ENCODE measurements at regions not wholly inside any gene's neighbourhood (a gene's known extent, or its start where the extent isn't known, plus 50 kb on each side); places are given as distances from the start of the nearest gene placed in this dataset.

DNA sequence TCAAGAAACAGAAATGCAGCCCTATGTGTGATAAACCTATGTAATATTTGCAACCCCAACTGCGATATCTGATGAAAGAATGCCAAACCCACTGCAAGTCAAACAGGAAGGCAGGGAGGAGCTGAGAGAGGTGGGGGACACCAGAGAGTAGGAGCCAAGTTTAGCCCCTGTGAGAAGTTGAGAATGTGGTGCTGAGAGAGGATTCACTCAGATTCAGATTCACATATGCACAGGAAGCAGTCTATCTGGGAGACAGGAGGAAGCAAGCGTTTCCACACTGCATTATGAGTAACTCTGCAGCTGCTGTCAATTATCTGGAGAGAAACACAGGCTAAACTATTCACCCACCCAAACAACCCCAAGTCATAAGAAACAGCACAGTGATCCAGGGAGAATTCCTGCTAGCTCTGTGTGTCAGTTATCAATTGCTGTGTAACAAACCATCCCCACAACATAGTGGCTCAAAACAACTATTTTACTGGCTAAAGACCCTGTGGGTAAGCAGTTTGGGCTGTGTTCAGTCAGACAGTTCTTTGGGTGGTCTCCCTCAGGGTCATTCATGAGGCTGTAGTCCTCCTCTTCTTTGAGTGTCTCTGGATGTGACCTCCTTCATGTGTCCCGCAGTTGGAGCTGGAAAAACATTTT, 161.9 kb upstream of the RAI14 start:
- H3K4me1 Mint-ChIP-seq: peaks cover 11% of the 10 kb centered on the region
- H3K4me3 Mint-ChIP-seq: no peak overlapping the region
- no peaks in the 10 kb centered on the region for H3K9me3 Mint-ChIP-seq
- DNase-seq (no peak), ATAC-seq (peak; percentile 24)
- peak overlapping the region in 1 of 2 donors; percentile 50 for H3K27ac Mint-ChIP-seq
- peaks cover 30% of the 10 kb centered on the region for H3K27me3 Mint-ChIP-seq

GRCh38 chr5:34495178-34495577, 160.9 kb upstream of the RAI14 start:
- Mint-ChIP-seq H3K4me1 (peaks cover 15% of the 10 kb centered on the region), H3K27me3 (peaks cover 23% of the 10 kb centered on the region), H3K4me3 (no peak overlapping the region), H3K27ac (peak overlapping the region in 1 of 2 donors; percentile 43), H3K9me3 (no peaks in the 10 kb centered on the region)
- no peak for ATAC-seq
- DNase-seq: no peak

GRCh38 chr5:34496260-34496691, 159.9 kb upstream of the RAI14 start:
- H3K4me1 Mint-ChIP-seq: peaks cover 15% of the 10 kb centered on the region
- ATAC-seq (no peak), DNase-seq (no peak)
- no peak overlapping the region for H3K27ac Mint-ChIP-seq
- no peak overlapping the region for H3K4me3 Mint-ChIP-seq
- peaks cover 12% of the 10 kb centered on the region for H3K27me3 Mint-ChIP-seq
- H3K9me3 Mint-ChIP-seq: no peaks in the 10 kb centered on the region

DNA sequence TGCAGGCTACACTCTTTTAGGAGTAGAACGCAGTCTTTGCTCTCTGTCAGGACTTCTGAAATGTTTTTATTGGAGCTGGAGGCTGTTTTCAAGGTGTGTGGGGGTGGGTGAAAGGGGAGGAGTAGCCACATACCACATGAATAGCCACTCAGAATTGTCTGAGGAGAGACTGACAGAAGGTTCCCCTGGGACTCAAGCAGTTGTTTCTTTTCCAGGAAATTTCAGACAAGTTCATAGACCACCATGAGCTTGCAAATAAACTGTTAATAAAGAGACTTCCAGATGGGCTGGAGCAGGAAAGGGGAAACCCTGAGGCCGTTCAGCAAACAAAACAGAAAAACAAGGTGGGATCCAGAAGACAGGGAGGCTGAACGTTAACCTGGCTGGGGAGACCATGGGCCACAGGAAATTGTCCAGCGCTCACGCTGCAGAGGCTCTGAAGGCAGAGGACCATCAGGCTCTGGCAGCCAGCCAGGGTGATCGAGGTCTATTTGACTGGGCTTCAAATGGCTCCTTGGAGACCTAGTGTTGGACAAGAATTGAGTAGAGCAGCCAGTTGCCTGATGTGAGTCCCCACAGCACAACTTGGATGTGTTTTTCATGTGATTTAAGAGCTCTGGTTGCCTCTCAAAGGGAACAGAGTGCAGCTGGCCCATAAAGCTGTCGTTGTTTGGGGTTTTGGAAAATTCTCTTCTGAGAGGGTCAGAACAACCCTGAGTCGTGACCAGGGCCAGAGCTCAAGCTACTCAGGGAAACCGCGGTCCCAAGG, 159.2 kb upstream of the RAI14 start:
- DNase-seq: no peak
- H3K4me1 Mint-ChIP-seq: peaks cover 15% of the 10 kb centered on the region
- no peaks in the 10 kb centered on the region for H3K9me3 Mint-ChIP-seq
- ATAC-seq: no peak
- no peak overlapping the region for H3K4me3 Mint-ChIP-seq
- H3K27ac Mint-ChIP-seq: no peak overlapping the region
- peaks cover 14% of the 10 kb centered on the region for H3K27me3 Mint-ChIP-seq

- no peak overlapping the region for H3K4me3 Mint-ChIP-seq
- H3K9me3 Mint-ChIP-seq: no peaks in the 10 kb centered on the region
- ATAC-seq (no peak), DNase-seq (no peak)
- no peak overlapping the region for H3K27ac Mint-ChIP-seq
- peaks cover 15% of the 10 kb centered on the region for H3K4me1 Mint-ChIP-seq
- peaks cover 20% of the 10 kb centered on the region for H3K27me3 Mint-ChIP-seq
These were observed 158.7 kb upstream of the RAI14 start for GRCh38 chr5:34497470-34497808.

DNA sequence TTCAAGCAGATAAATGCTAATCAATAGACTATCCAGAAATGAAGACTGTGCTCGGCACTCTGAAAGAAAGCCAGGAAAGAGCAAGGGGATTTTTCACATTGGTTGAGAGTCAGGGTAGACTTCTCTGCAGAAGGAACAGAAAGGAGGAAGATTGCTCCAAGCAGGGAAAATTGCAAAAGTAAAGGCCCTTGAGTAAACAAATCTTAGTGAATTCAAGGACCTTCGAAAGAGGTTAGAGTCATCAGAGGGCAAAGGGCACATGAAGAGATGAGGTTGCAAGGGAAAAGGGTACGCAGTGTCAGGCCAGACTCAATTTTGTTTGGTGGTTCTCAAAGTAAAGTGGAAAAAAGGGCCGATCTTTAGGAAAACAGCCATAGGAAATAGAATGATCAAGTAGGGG, 157.6 kb upstream of the RAI14 start:
- Mint-ChIP-seq H3K27me3 (peaks cover 31% of the 10 kb centered on the region), H3K27ac (peak overlapping the region; percentile 19 to 64), H3K4me1 (peaks cover 15% of the 10 kb centered on the region), H3K9me3 (no peaks in the 10 kb centered on the region), H3K4me3 (no peak overlapping the region)
- DNase-seq (no peak), ATAC-seq (peak; percentile 1)

- DNase-seq (peak; percentile 23 to 51), ATAC-seq (peak; percentile 96)
- Mint-ChIP-seq H3K27me3 (peaks cover 36% of the 10 kb centered on the region), H3K9me3 (no peaks in the 10 kb centered on the region), H3K4me1 (peaks cover 15% of the 10 kb centered on the region), H3K4me3 (peak overlapping the region in 1 of 2 donors; percentile 2), H3K27ac (peak overlapping the region; percentile 7 to 8)
These were observed 157.0 kb upstream of the RAI14 start for GRCh38 chr5:34499001-34499734.

DNA sequence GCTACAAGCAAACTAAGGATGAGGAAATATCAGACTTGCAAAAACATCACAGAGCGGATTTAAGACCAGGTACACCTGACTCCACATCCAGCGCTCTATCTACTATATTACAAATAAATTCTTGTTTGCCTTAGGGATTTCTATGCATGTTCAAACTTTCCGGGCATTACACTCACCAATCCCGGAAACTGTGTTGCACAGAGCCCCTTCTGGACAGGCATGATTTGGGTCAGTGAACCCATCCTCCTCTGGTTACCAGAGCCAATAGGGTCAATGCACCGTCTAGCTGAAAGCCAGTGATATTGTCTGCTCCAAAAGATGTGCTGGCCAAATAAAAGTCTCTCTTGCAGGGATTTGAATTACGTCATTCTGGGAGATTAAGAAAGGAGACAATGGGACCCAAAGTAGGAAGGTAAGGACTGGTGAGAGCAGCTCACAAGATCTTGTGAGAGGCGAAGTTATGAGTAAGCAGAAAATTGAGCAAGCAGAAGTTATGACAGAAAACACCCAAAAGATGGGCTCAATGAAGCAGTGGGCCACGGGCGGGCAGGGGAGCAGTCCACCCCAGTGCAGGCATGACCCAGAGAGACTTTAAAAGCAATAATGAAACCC, 155.8 kb upstream of the RAI14 start:
- H3K4me3 Mint-ChIP-seq: no peak overlapping the region
- peaks cover 15% of the 10 kb centered on the region for H3K4me1 Mint-ChIP-seq
- no peaks in the 10 kb centered on the region for H3K9me3 Mint-ChIP-seq
- DNase-seq: no peak
- ATAC-seq: no peak
- peaks cover 37% of the 10 kb centered on the region for H3K27me3 Mint-ChIP-seq
- no peak overlapping the region for H3K27ac Mint-ChIP-seq

DNA sequence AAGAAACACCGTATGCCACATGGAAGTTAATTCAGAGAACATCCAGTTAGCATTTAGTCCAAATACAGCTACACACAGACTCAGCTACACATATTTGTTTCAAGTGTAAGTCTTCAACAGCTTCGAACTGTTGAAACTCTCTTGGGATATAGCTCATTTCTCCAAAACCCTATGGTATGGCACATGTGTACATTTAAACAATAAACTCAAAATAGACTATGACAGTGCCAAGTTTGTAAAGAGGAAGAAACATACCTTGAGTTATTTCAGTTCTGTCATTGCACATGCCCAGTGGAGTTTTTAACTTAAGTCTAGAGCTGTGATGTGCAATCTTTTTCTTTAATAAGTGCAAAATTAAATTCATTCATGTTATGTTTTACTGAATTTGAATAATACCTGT, 155.1 kb upstream of the RAI14 start:
- Mint-ChIP-seq H3K27ac (no peak overlapping the region), H3K27me3 (peaks cover 44% of the 10 kb centered on the region), H3K4me1 (peaks cover 15% of the 10 kb centered on the region), H3K4me3 (no peak overlapping the region), H3K9me3 (no peaks in the 10 kb centered on the region)
- DNase-seq: no peak
- ATAC-seq: no peak

- peaks cover 15% of the 10 kb centered on the region for H3K4me1 Mint-ChIP-seq
- ATAC-seq: no peak
- no peak for DNase-seq
- H3K4me3 Mint-ChIP-seq: no peak overlapping the region
- H3K9me3 Mint-ChIP-seq: no peaks in the 10 kb centered on the region
- H3K27ac Mint-ChIP-seq: no peak overlapping the region
- H3K27me3 Mint-ChIP-seq: peaks cover 51% of the 10 kb centered on the region
These were observed 154.3 kb upstream of the RAI14 start for GRCh38 chr5:34501840-34502239.

DNA sequence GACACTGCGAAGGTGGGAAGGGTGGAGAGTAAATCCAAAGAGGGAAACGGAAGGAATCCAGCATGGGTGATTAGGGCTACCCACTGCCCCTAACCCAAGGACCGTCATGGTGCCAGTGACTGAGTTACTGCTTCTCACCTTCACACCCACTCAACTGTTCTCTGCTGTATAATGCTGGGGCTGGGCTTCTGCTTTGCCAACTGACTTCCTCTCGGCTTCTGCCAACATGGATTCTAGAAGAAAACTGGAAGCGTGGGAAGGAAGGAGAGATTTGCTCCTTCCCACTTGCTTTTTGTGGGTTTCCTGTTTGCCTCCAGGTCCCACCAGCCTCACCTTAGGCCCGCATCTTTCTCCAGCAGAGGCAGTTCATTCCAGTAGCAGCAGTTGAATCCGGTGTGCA, 153.5 kb upstream of the RAI14 start:
- no peaks in the 10 kb centered on the region for H3K9me3 Mint-ChIP-seq
- no peak overlapping the region for H3K27ac Mint-ChIP-seq
- peaks cover 54% of the 10 kb centered on the region for H3K27me3 Mint-ChIP-seq

DNA sequence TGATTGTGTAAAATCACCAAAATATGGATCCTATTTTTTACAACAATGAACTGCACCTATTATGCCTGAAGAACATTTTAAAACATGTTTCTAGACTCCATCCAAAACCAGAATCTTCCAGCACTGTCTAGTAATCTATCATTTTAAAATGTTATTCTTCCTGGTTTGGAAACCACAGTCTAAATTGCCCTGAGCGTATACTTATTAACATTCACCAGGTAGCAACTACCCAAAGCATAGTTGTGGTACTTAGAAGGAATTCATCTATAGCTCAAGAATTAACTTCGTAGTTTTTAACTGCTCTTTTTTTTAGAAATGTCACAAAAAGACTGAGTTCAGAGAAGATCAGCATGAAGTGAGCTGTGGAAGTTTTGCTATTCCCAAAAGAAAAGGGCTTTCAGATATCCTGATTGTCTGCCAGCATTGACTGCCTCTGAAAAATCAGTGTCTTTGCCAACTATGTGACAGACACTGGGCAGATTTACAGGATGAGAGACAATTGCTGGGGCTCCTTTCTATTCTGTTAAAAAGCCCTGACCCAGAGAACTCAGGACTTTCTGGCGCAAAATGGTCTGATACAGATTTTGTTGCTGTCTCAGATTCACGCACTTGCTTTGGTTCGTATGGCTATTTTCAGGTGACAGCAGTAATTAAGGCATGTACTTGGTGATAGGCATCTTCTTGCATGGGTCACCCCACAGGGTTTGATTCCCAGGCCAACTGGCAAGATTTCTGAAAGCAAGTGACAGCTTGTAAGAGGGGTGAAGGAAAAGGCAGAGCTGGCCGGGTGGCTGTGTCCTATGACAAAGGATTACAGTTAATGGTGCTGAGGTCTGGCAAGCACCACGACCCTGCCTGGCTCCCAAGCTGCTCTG, 152.5 kb upstream of the RAI14 start:
- Mint-ChIP-seq H3K4me3 (no peak overlapping the region), H3K27ac (no peak overlapping the region), H3K27me3 (peaks cover 62% of the 10 kb centered on the region), H3K4me1 (peaks cover 11% of the 10 kb centered on the region), H3K9me3 (no peaks in the 10 kb centered on the region)
- ATAC-seq (no peak), DNase-seq (no peak)

More for the DNA sequence above, 153.5 kb upstream of the RAI14 start:
- Mint-ChIP-seq H3K4me1 (peaks cover 15% of the 10 kb centered on the region), H3K4me3 (no peak overlapping the region)
- DNase-seq: no peak
- no peak for ATAC-seq

DNA sequence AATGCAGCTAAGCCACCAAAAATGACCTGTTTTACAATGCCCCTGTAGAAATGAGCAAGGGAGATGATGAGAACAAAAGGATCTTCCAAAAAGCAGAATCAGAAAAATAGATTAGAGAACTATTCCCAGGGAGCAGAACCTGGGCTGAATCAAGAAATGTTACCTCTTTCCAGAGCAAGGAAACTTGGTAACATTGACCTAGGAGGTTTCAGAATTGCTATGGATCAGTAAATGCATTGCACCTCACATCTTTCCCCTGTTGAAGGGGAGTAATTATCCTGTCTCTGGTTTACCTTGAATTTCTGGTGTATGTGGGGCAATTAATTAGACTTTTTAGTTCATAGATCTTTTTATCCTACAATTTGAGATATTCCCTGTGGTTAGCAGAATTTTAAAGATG, 151.2 kb upstream of the RAI14 start:
- Mint-ChIP-seq H3K9me3 (no peaks in the 10 kb centered on the region), H3K4me1 (no peaks in the 10 kb centered on the region), H3K27ac (no peak overlapping the region), H3K4me3 (no peak overlapping the region), H3K27me3 (peaks cover 70% of the 10 kb centered on the region)
- DNase-seq: no peak
- no peak for ATAC-seq

DNA sequence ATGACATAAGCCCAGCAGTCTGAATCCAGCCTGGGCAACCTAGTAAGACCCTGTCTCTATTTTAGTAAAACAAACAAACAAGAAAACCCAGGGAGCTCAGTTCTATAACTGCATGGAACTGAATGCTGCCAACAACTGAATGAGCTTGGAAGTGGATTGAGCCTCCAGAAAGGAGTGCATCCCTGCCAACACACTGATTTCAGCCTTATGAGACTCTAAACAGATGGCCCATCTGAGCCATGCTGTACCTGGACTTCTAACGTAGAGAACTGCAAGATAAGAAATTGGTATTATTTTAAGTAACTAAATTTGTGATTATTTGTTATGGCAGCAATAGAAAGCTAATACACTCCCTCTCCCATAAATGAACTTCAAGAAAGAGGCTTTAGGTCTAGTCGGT, 150.4 kb upstream of the RAI14 start:
- H3K27ac Mint-ChIP-seq: no peak overlapping the region
- no peaks in the 10 kb centered on the region for H3K9me3 Mint-ChIP-seq
- peaks cover 74% of the 10 kb centered on the region for H3K27me3 Mint-ChIP-seq
- DNase-seq (no peak), ATAC-seq (no peak)
- H3K4me3 Mint-ChIP-seq: no peak overlapping the region
- no peaks in the 10 kb centered on the region for H3K4me1 Mint-ChIP-seq

GRCh38 chr5:34507933-34508332, 148.2 kb upstream of the RAI14 start:
- Mint-ChIP-seq H3K4me1 (no peaks in the 10 kb centered on the region), H3K9me3 (no peaks in the 10 kb centered on the region), H3K27me3 (peaks cover 61% of the 10 kb centered on the region), H3K4me3 (no peak overlapping the region), H3K27ac (no peak overlapping the region)
- DNase-seq: no peak
- ATAC-seq: no peak

Measured in stimulated activated naive CD8-positive, alpha-beta T cell treated with anti-CD3 and anti-CD28 coated beads, Interleukin-15, amount 100 ng/mL, for 72 hours (primary cell).